GM13977 (cell line): ENCODE measurements at regions not wholly inside any gene's neighbourhood (a gene's known extent, or its start where the extent isn't known, plus 50 kb on each side); places are given as distances from the start of the nearest gene placed in this dataset.
A peak's percentile ranks its signal among the peaks of the same experiment; 100 is the strongest.

Experiments
- DNase-seq: peaks from one replicate; pipeline ENCODE4 v3.0.0; 2012; ENCODE audit warnings: low spot score
- in situ Hi-C: fragments of 300-500 bp; cut with MboI; formaldehyde crosslinking; loops from one replicate; pipeline ENCODE4 v1.12.0; 2022; ENCODE audit warnings: low sequenced_read_pairs, low pct_unique_long_range_greater_than_20kb, mixed read lengths, inconsistent platforms; ENCODE audit not compliant: unreplicated experiment
- TF ChIP-seq, protein P1 (sequence below): IDR thresholded peaks from 2 replicates; pipeline ENCODE4 v1.5.1; 2012; ENCODE audit warnings: mild to moderate bottlenecking, control low read depth; ENCODE audit not compliant: insufficient read depth; ENCODE audit errors: extremely low read depth, missing control alignments

DNA sequence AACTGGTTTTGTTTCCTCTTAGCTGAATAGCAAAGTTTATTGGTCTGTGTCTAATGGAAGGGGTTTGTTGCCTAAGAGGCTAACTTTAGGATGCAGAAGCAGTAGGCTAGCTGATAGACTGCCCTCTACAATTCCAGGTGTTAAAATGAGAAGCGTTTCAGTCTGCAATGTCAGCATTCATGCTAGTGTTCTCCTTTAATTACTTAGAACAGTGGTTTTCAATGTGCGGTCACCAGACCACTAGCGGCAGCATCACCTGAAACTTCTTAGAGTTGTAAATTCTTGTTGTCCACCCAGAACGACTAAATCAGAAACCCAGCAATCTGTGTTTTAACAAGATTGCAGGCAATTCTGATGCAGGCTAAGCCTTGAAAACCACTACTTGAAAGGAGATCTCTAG, 392.9 kb downstream of the IPMK start:
- no peak for DNase-seq
- TF ChIP-seq, protein P1, sequence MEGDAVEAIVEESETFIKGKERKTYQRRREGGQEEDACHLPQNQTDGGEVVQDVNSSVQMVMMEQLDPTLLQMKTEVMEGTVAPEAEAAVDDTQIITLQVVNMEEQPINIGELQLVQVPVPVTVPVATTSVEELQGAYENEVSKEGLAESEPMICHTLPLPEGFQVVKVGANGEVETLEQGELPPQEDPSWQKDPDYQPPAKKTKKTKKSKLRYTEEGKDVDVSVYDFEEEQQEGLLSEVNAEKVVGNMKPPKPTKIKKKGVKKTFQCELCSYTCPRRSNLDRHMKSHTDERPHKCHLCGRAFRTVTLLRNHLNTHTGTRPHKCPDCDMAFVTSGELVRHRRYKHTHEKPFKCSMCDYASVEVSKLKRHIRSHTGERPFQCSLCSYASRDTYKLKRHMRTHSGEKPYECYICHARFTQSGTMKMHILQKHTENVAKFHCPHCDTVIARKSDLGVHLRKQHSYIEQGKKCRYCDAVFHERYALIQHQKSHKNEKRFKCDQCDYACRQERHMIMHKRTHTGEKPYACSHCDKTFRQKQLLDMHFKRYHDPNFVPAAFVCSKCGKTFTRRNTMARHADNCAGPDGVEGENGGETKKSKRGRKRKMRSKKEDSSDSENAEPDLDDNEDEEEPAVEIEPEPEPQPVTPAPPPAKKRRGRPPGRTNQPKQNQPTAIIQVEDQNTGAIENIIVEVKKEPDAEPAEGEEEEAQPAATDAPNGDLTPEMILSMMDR, result no peak
- in situ Hi-C loops, result no loop called here

DNA sequence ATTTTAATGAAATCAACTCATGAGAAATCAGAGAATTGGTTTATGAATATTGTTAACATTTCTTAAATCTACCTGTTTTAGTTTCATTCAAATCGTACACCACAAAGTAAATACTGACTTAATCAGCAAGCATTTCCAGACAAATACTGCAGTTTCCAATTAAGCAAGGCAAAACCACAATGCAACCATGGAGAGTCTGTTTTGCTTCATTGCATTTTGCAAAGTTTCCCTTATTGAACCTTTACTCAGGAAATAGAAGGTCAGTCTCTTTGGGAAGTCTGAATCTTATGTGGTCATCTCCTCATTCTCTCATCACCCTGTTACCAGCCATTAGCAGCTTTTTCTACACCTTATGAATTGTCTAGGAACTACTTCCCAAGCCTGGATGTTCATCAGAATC, 400.5 kb downstream of the IPMK start:
- in situ Hi-C loops, result no loop called here
- DNase-seq, result no peak
- TF ChIP-seq, protein P1, result no peak

DNA sequence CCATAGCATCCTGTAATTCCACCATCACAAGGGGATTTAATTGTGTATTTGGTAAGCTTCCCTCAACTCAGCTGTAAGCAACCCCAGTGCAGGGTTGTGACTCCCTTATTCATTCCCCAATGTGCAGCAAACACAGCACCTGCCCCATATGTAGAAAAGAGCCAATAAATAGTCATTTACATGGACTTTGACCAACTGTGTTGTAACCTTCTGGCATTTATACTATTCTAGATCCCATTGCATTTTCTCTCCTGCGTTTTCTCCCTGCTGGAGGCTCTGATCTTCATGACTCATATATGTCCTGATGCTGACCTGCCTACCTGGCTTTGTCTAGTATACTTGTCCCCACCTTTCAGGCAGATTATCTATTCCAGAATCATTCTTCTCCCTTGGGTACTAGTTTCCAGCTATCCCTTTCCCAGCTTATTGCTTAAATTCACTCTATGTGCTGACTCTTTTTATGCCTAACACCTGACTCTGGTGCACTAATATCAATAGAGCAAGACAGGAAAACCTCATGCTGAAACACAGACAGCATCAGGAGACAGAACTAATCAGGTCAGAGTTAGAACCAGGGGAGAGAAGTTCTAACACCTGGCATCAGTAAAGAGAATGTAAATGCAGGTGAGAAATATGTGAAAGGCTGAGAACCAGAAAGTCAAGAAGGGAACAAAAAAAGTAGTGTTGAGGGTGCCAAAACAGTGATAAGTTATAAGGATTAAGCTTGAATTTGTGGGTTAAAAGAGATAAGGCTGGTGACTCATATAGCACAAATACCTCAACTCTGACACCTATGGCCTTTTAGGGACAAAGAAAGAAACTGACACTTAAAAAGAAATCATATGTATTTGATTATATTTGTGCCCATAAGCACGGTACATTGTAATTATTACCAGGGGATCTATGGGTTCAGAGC, 402.7 kb downstream of the IPMK start:
- in situ Hi-C loops, result no loop called here
- DNase-seq, result no peak
- TF ChIP-seq, protein P1, result no peak

GRCh38 chr10:57849691-57850357, 417.9 kb downstream of the IPMK start:
- TF ChIP-seq, protein P1, result peak; percentile 3
- DNase-seq, result no peak
- in situ Hi-C loops, result no loop called here

- TF ChIP-seq, protein P1, result no peak
- in situ Hi-C loops, result no loop called here
- DNase-seq, result no peak
Observed at GRCh38 chr10:57846307-57847065, 421.2 kb downstream of the IPMK start.

- DNase-seq, result no peak
- TF ChIP-seq, protein P1, result no peak
- in situ Hi-C loops, result no loop called here
Observed at GRCh38 chr10:57844387-57844998, 423.2 kb downstream of the IPMK start.
